ENCODE measurements at regions not wholly inside any gene's neighbourhood (a gene's known extent, or its start where the extent isn't known, plus 50 kb on each side); places are given as distances from the start of the nearest gene placed in this dataset.
A peak's percentile ranks its signal among the peaks of the same experiment; 100 is the strongest.
"Not testable (repeated sequence)": the region's sequence is repeated elsewhere in the genome, so short reads cannot be mapped to it uniquely, and the experiment has no call there.

GRCh38 chr12:94816746-94817145 lies 166.4 kb upstream of the TMCC3 start:
- not testable (repeated sequence) for DNase-seq

DNA sequence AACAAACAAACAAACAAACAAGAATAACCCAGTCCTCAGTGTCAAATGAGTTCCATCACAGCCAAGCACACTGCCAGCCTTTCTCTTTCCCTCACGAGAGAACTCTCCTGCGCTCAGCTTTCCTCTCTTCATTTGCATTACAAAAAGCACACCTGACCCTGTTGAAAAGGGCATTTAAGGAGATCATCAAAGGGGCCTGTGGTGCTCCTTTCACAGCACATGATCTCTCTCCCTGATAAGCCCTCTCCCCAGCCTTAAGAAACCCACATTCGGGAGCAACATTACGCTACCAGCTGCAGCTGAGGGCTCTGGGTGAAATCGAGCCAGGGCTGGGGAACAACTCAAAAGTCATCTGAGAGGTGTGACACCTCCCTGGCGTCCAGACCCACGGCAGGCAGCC lies 165.6 kb upstream of the TMCC3 start:
- no peak for DNase-seq

- no peak for DNase-seq
These were observed 165.1 kb upstream of the TMCC3 start for GRCh38 chr12:94815450-94815849.

DNA sequence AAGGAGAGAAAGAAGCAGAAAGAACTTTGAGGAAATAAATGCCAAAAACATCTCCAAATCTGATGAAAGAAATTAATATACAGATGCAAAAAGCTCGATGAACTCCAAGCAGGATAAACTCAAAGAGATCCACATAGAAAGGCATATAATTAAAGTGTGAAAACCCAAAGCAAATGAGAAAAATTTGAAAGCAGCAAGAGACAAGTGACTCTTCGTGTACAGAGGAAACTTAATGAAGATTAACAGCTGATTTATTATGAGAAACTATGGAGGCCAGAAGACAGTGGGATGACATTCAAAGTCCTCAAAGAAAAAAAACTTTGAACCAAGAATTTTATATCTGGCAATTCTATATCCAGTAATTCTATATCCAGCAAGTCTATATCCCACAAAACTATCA lies 163.0 kb upstream of the TMCC3 start:
- no peak for DNase-seq

- no peak for DNase-seq
These were observed 162.0 kb upstream of the TMCC3 start for GRCh38 chr12:94812345-94812744.

DNA sequence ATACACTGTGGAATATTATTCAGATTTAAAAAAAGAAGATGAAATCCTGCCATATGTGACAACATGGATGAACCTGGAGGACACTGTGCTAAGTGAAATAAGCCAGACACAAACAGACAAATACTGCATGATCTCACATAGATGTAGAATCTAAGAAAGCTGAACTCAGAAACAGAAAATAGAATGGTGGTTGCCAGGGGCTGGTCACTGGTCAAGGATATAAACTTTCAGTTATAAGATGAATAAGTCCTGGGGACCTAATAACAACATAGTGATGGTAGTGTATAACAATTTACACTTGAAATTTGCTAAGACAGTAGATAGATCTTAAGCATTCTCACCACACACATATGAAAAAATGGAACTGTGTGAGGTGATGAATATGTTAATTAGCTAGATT lies 161.3 kb upstream of the TMCC3 start:
- DNase-seq, result no peak

DNA sequence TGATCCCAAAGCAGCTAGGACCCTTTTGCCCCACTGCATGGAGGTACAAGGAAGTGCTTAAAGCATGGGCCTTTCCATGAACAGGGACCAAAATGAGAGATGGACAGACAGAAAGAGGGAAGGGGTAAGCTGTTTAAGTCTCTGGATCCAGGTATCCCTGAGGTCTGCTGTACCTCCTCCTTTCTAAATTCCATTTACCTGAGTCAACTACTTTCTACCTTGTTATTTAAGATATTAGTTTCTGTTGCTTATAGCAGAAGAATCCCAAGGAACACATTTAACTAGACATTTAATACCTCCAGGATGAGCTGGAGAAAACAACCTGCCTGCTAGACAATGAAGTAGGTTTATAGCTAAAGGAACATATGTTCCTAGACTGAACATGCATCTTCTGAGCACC lies 157.6 kb upstream of the TMCC3 start:
- DNase-seq, result no peak

DNA sequence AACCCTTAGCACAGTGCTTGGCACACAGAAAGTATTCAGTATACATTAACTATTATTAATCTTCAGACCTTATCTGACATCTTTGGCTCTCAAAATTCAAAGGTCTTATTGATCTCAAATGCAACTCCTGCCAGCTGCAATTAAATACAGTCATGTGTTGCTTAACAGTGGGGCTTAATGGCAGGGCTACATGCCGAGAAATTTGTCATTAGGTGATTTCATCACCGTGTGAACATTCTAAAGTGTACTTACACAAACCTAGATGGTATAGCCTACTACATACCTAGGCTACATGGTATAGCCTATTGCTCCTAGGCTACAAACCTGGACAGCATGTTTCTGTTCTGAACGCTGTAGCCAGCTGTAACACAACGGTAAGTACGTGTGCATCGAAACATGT lies 156.3 kb upstream of the TMCC3 start:
- DNase-seq, result no peak

DNA sequence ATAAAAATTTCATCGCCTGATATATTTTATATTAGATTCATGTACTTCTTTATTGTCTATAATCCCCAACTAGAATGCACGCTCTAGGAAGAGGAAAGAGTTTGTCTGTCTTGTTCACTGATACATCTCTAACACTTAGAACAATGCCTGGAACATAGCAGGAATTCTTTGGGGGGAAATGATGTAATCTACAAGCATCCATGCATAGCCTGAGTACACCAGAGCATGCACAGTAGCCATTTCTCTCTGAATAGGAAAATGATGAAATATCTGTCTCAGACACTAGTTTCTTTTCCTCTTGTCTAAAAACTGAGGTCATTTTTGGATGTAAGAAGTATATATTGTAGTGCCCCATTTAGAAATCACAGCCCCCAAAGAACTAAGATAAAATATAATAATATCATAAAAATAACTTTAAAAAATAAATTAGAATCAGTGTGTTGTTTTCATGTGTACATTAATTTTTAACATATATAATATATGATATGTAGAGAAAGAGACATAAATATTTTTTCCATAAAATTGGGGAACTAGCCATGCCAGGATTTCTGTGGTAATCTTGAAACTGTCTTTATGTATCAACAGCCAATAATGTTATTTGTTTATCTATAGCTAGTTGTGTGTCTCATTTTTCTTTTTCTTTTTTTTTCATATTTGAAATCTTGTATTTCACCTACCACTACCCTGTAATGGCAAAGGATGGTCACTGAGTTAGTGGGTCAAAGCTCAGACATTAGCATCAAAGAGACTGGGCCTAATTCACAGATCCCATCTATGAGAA lies 155.6 kb upstream of the TMCC3 start:
- no peak for DNase-seq

- peak in 9 of 56 donors; percentile 9 to 49 (median 17) for DNase-seq
These were observed 153.6 kb upstream of the TMCC3 start for GRCh38 chr12:94803939-94804338.

DNA sequence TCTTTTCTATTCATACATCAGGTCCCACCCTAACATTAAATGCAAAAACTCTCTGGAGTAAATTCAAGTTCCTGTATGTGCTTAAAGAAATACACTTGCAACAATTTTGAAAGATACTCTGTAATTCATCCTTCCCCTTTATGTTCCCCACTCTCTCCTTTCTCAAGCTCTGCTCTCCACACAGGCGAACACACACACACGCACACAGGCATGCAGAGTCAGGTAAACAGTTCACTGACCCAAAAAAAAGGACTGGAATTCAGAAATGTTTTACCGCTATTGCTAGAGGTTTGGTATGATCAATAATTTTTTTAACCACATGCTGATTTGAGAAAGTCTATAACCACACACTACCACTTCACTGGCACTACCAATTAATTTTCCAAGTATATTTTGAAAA lies 152.4 kb upstream of the TMCC3 start:
- DNase-seq, result no peak

DNA sequence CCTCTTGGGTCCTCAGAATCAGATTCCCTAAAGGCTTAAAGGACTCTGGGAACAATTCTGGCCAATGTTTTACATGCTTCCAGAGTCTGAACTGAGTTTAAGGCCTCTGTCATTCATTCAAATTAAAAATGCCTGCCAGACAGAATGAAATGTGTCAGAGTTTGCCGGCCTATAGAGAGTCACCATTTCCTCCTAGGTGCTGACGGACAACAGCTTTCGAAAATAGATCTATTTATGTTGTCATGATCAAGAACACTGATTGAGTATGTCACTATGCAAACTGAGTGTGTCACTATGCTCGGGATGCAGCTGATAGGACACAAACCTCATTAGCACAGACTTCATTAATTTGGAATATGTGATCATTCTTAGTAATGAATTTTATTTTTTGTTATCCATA lies 151.4 kb upstream of the TMCC3 start:
- DNase-seq, result no peak

DNA sequence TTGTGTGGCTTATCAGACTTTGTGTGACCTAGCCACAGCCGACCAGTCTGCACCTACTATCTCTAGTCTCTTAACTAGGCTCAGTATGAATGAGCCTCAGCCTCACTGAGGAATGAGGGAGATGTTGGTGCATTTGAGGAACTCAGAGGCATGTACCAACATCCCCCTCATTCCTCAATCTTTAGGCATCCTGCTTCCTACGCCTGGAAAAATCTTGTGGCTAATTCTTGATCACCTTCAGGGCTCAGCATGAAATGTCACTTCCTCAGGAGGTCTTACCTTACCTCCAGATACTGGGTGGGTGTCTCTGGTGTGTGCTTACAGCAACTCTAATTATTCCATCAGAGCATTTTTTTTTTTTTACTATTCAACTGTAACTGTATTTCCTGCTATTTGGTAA lies 148.8 kb upstream of the TMCC3 start:
- no peak for DNase-seq

DNA sequence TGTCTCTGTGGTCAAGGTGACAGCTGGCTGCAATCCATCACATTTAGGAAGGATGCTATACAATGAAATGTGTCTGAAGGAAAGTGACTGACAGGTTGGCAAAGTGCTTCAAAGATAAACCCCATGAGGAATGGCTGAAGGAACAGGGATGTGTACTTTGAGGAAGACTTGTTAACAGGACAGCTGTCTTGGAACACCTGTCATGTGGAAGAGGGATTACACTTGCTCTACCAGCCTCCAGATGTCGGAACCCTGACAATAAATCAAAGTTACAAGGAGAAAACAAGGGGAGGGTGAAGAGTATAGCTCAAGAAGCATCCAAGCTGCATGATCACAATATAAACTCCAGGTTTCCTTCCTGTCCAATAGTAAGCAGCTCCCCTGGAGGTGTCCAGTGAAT lies 147.8 kb upstream of the TMCC3 start:
- no peak for DNase-seq

- no peak for DNase-seq
These were observed 145.2 kb upstream of the TMCC3 start for GRCh38 chr12:94795520-94795919.

DNA sequence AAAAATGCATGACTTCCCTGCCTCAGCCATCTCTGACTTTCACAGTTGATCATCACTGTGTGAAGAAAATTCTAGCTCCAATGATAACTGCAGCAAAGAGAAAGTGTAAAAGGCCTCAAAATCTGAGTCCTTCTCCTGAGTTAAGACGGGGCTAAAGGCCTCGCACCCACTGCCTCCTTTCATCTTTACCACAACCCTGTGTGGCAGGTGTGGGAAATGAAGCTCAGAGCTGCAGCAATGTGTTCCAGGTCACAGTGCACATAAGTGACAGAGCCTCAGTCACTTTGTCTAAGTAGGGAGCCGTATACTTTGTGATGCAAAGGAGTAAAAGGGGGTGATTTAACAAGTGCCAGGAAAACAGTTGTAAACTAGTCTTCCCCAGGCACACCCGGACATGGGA lies 144.7 kb upstream of the TMCC3 start:
- no peak for DNase-seq

GRCh38 chr12:94793191-94793595 lies 142.8 kb upstream of the TMCC3 start:
- DNase-seq, result no peak

DNA sequence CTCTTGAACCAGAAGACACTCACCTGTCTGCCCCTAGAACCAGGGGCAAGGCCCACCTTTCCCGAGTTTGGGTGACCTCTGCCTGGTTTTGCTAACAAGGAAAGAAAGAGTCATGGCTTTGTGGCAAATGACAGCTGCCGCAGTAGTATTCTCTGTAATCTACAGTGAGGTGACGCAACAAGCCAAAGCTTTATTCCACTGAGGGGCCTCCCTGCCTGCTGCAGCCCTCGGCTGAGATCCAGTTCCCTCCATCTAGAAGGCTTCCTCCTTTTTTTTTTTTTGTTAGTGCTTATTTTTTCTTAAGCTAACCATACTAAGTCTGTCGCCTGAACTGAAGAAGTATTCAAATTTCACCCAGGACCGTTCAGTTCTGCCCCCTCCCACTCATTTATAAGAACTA lies 142.3 kb upstream of the TMCC3 start:
- DNase-seq, result peak in 4 of 56 donors; percentile 3 to 21 (median 13)

- no peak for DNase-seq
These were observed 141.6 kb upstream of the TMCC3 start for GRCh38 chr12:94791933-94792332.

- DNase-seq, result no peak
These were observed 140.5 kb upstream of the TMCC3 start for GRCh38 chr12:94790825-94791224.

DNA sequence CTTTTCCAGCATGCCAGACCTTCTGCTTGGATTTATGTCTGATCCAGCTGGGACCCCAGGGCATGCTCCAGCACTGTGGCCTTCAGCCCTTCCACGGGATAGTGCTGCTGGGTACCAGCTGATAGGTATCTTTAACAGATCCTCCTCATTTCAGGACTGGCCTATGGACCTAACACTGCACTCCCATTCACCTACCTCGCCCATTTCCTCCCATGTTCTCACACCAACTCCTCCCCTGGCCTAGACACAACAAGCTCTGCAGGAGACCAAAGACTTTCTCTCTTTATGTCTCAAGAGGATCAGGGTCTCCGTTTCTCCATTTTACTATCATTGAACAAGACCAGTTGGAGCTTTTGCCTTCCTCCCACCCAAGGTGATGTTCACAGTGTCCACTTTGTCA lies 140.0 kb upstream of the TMCC3 start:
- DNase-seq, result no peak

DNA sequence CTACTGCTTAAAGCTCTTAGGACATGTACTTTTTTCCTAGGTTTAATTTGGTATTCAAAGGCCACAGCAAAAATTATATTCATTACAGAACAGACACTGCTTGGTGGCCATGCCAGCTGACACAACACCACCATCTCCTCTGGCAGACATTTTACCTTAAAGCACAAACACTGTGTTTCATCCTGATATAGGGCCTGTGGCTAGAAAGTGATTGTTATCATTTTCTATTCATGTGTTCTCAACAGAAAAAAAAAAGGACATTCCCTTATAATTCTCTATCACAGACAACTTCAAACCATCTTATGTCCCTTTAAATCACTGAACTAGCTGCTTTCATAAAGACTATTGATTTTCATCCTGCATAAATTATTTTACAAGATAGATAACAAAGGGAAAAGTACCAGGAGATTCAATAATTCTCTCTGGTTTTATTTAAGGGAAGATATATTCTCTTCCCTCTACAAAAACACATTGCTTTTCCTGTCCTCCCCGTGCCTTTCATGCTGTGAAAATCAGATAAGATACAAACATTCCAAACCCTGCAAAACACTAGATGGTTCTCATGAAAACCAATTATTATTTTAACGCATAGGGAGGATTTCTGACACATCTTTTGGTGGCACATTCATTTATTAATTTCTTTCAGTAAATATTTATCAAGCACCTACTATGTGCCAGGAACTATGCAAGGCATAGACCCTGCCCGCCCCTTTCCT lies 139.3 kb upstream of the TMCC3 start:
- no peak for DNase-seq

DNA sequence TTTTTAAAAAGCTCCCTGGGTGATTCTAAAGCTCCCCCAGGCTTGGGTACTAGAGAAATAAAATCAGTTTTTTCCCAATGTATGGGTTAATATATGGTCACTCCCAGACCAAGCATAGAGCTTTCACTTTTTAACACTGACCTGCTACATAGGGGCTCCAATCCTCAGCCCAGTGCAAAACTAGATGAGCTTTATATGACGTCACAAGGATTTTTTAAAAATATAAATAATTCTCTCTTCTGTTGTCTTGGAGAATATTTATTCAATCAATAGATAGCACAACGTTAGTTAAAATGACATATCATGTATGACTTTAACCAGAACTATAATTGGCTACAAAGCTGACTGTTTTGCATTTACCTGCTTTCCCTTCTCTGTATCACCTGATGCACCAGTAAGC lies 137.9 kb upstream of the TMCC3 start:
- DNase-seq, result no peak

All from amygdala (tissue), 56 donors.